GM18498 (cell line): ENCODE measurements at regions not wholly inside any gene's neighbourhood (a gene's known extent, or its start where the extent isn't known, plus 50 kb on each side); places are given as distances from the start of the nearest gene placed in this dataset.
"Not testable (repeated sequence)": the region's sequence is repeated elsewhere in the genome, so short reads cannot be mapped to it uniquely, and the experiment has no call there.

ENCODE experiments used
- ATAC-seq: cut with Tn5 transposase; IDR thresholded peaks from one replicate; pipeline ENCODE4 v1.9.1; 2021; ENCODE audit warnings: mild to moderate bottlenecking, moderate library complexity; ENCODE audit not compliant: unreplicated experiment

DNA sequence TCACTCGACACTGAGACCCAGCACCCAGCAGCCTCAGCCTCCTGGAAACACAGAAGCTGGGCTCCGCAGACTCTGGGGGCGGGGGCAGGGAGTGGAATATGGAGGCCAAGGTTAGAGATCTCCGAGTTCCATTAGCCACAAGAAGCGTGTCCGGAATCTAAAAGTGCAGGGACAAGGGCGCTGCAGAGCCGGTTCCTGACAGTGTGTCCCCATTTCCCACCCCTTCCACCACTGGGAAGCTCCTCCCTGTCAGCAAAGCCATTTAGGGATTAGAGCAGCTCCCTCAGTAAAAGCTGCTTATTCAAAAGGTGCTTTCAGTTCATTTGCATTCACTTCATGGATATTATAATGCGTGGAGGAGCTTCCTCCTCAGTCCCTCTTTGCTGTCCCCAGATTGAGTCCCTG is 74.1 kb upstream of the HSPA9 start:
- no peak for ATAC-seq

- no peak for ATAC-seq
Observed at GRCh38 chr5:138648841-138649240, 73.6 kb upstream of the HSPA9 start.

GRCh38 chr5:138647794-138648410 is 72.7 kb upstream of the HSPA9 start:
- no peak for ATAC-seq

DNA sequence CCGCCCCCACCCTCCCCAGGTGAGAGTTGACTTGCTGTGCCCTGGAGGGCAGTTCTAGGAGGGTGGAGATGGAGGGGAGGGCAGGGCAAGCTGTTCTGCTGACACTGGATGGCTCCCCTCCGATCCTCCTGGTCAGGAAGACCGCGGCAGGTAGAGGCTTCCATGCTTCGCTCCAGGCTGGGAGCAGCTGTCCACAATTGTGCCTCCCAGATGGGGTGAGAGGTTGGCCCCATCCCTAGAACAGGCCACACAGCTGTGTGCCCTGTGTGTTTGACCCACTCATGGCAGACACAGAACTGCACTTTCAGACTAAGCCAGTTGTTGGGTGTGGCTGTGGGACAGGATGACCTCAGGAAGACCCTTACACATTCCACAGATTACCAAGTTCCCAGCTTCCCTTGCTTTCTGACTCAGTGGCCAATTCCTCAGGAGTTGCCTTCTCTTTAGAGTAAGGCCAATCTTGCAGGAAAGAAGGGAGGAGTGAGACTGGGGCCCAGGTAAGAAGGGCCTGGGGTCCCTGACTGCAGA is 72.1 kb upstream of the HSPA9 start:
- ATAC-seq: no peak

- ATAC-seq: no peak
Observed at GRCh38 chr5:138646671-138647070, 71.5 kb upstream of the HSPA9 start.

DNA sequence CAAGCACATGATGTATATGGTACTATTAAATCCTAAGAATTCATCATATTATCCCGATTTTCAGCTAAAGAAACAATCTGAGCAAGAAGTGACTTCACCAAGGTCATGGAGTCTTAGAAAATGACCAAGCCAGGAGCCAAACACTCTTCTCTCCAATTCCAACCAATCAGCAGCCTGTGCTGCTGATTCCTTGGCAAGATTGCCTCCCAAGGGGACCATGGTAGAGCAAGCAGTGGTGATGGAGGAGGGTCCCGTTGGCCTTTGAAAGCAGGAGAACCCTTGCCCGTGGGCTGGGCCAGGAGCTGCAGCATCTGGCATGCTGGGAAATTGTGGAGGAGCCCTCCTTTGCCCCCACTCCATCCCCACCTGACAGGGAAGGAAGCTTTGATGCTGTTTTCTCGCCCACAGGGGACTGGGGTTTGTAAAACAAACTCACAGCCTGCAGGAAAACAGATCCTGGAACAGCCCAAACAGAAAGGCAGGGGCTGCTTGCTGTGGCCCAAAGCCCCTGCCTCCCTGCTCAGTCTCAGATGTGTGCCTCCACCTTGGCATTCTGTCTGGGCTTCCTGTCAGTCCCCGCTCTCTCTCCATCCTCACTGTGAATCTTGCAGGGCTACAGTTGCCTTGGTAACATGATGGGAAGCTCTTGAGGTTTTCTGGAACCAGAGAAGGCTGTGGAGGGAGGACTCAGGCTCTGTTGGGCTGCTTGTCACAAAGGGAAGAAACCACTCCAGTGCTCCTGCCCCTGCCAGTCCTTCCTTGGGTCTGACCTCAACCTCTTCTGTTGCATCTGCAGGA is 70.8 kb upstream of the HSPA9 start:
- no peak for ATAC-seq

DNA sequence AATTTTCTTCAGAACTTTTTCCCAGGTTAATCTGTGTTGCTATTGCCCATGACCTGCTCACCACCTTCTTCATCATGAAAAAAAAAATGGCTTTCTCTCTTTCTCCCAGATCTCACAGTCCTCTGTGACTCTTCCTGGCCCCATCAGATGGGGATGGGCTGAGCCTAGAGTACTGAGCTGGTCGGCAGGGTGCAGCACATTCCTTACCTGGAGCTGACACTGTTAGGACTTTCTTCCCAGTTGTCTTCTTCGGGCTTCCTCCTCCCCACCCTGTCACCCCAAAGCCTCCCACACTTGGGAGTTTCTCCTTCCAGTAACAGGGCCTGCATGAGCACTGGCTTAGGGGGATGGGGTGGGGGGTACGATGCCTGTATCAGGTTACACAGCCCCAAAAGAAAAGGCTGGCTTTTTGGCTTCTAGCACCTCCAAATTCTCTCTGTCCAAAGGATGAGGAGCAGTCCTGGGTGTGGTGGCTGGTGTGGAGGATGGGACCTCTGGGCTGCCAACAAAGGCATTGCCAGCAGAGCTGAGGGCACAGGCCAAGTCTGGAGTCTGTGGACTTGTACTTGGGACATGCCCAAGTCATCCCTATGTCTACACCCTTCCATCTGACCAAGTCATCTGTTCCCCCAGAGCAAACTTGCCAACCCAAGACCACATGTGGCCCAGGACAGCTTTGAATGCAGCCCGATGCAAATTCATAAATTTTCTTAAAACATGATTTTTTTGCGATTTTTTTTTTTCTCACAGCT is 68.0 kb upstream of the HSPA9 start:
- no peak for ATAC-seq

- no peak for ATAC-seq
Observed at GRCh38 chr5:138641547-138642298, 66.5 kb upstream of the HSPA9 start.

DNA sequence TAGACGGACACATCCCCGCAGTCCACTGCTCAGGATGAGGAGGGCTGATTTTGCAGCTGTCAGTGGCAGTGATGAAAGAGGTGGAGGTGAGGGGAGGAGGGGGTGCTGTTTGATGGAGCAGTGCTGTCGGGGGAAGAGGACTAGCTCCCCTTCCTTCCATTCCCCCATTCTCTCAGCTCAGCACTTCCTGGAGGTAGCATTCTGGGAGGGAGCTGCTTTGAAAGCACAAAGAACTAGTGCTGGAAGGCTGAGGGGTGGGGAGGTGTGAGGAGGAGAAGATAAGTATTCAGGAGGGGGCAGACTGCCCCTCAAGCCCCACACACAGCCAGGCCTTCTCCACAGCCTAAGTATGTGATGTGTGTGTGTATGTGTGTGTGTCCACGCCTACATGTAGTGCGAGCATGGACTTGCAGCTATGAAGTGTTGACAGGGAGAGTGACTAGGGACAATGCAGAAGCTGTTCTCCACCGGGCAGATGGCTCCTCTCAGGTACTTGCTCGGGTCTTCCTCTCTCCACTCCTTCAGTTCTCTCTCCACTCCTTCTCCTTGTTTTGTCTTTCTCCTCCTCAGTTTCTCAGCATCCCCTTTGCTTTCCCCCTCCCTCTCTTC is 65.5 kb upstream of the HSPA9 start:
- ATAC-seq: no peak

GRCh38 chr5:138640138-138640537 is 64.9 kb upstream of the HSPA9 start:
- no peak for ATAC-seq

DNA sequence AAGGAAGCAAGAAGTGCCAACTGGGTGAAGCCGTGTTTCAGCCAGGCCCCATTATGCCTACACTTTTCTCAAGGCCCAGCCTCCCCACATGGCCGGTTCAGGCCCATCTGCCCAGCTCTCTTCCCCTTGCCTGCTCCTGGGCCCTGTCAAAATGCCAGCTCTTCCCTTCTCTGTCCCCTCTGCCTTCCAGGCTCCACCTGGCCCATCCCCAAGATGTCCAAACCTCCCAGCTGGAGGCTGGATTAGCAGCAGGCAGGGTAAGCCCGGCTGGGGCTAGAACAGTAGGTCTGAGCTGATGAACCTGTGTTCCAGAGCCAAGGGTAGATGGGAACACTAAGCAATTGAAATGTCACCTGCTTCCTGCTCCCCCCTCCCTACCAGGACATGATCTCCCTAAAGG is 64.1 kb upstream of the HSPA9 start:
- no peak for ATAC-seq

DNA sequence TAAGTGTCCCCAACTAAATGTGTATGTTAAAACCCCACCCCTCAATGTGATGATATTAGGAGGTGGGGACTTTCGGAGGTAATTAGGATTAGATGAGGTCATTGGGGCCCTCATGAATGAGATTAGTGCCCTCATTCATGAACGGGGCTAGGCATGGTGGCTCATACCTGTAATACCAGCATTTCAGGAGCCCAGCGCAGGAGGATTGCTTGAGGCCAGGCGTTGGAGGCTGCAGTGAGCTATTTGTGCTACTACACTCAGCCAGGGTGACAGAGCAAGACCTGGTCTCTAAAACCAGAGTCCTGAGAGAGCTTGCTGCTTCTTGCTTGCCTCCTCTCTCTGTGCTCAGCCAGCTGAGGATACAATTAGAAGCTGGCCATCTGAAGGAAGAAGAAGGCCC is 62.1 kb upstream of the HSPA9 start:
- ATAC-seq: no peak

DNA sequence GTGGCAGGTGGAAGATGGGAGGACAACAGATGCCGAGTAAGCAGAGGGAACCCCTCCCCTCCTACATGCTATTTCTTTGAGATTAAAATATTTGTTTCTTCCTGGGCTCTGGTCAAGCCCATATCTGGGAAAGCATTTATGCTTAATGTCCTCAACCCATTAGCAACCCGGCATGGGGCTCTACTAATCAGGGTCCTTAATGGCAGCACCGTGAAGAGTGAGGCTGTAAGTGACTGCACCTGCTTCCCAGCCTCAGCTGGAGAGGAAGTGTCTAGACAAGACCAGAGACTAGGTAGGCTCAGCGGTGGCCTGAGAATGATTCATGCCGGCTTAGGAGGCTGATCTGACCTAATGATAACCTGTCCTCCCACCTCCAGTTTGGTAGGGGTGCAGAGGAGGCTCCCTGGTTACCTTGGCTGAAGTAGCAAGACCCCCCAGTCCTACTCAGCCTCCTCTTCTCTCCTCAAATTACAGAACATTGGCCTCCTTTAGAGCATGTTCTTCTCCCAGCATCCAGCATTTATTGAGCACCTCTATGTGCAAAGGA is 61.3 kb upstream of the HSPA9 start:
- no peak for ATAC-seq

- no peak for ATAC-seq
Observed at GRCh38 chr5:138635708-138636107, 60.5 kb upstream of the HSPA9 start.

- no peak for ATAC-seq
Observed at GRCh38 chr5:138635265-138635664, 60.1 kb upstream of the HSPA9 start.

DNA sequence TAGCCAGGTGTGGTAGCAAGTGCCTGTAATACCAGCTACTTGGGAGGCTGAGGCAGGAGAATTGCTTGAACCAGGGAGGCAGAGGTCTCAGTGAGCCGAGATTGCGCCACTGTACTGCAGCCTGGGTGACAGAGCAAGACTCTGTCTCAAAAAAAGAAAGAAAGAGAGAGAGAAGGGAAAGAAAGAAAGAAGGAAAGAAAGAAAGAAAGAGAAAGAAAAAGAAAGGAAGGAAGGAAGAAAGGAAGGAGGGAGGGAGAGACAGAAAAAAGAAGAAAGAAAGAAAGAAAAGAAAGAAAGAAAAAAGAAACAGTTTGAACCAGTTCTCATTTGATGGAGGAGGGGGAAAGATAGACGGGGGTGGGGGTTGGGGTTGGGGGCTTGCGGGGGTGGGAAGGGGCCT is 59.6 kb upstream of the HSPA9 start:
- not testable (repeated sequence) for ATAC-seq

GRCh38 chr5:138632900-138633489 is 57.8 kb upstream of the HSPA9 start:
- no peak for ATAC-seq

DNA sequence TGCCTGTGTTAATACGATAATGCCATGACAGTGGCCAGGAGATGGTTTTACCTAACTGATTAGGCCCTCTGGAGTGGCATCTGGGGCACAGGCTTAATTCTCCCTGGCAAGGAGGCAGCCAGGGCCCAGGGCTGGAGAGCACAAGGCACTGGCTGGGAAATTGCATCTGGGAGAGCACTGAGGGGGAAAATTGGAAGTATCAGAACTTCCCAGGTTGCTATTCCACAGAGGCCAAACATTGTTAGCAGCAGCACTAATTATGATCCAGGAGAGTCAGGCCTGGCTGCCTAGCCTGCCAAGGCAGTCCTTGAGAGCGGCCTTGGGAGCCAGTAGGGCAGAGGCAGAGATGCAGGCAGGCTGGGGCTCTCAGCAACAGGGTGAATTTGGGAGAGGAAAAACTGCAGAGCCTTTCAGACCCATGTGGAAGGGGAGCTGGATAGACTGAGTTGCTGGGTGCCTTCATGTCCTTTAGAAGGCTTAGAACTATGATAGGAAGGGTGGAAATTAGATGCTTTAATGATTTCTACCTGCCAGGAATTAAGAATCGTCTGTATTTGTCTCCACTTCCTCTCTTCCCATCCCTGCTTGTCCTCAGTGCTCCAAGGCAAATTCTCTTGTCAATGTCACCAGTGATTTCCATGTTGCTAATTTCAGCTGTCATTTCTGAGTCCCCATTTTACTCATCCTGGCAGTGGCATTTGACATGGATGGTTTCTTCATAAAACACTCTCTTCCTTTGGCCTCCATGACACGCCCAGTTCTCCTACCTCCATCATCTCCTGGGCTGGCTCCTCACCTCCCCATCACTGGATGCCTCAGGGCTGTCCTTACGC is 56.1 kb upstream of the HSPA9 start:
- ATAC-seq: no peak

GRCh38 chr5:138629392-138629791 is 54.2 kb upstream of the HSPA9 start:
- no peak for ATAC-seq
